ENCODE measurements at regions not wholly inside any gene's neighbourhood (a gene's known extent, or its start where the extent isn't known, plus 50 kb on each side); places are given as distances from the start of the nearest gene placed in this dataset.

- no peak for TF ChIP-seq CTCF (IDR thresholded peaks at IDR 0.05)
- TF ChIP-seq POLR2AphosphoS5 (IDR thresholded peaks at IDR 0.05; ENCODE audit: insufficient read depth in 1 of 2, low read depth in 1 of 2): no peak
- no peak for TF ChIP-seq POLR2A (IDR thresholded peaks at IDR 0.05)
Observed at GRCh38 chr2:62604336-62604735, 98.3 kb upstream of the TMEM17 start.
